Psoas muscle (tissue), 7 donors: ENCODE measurements at regions not wholly inside any gene's neighbourhood (a gene's known extent, or its start where the extent isn't known, plus 50 kb on each side); places are given as distances from the start of the nearest gene placed in this dataset.

Experiments used
- ATAC-seq, 4 donors: fragments of 200-7000 bp; cut with Tn5 transposase; one replicate each; pipeline ENCODE4 v1.9.1; 2020; ENCODE audit warnings: moderate library complexity in 3 of 4, mild to moderate bottlenecking in 2 of 4
- DNase-seq, 2 donors: peaks; one replicate each; pipeline ENCODE4 v3.0.0-alpha.2; 2020
- H3K27ac ChIP-seq: fragments of 200-600 bp; one replicate; pipeline ENCODE4 v1.8.0; 2022
- H3K27me3 ChIP-seq, 3 donors: fragments of 200-600 bp in 1 of 3; one replicate each; pipeline versions ENCODE4 v1.6.1 to v1.8.0; 2013 to 2022; ENCODE audit warnings: low read length in 2 of 3, mild to moderate bottlenecking in 2 of 3, moderate library complexity in 1 of 3; ENCODE audit not compliant: insufficient read depth in 3 of 3
- H3K36me3 ChIP-seq, 2 donors: fragments of 200-600 bp in 1 of 2; one replicate each; pipeline versions ENCODE4 v1.6.1 to v1.8.0; 2013 to 2022; ENCODE audit warnings: low read depth in 1 of 2, mild to moderate bottlenecking in 1 of 2, moderate library complexity in 1 of 2; ENCODE audit not compliant: insufficient read depth in 1 of 2
- H3K4me1 ChIP-seq: fragments of 200-600 bp; one replicate; pipeline ENCODE4 v1.8.0; 2022
- H3K4me3 ChIP-seq: fragments of 200-600 bp; one replicate; pipeline ENCODE4 v1.8.0; 2022; ENCODE audit warnings: mild to moderate bottlenecking
- H3K9me3 ChIP-seq: fragments of 200-600 bp; one replicate; pipeline ENCODE4 v1.8.0; 2022
- WGBS, 3 donors: extraction: QIAGEN DNeasy Blood & Tissue Kit; methylation state at CpG; one replicate each; pipeline versions ENCODE4 v1.1.6 to v1.1.7; 2013; 5-methylcytosine and 5-hydroxymethylcytosine counted together
- intact Hi-C, 2 donors: fragments of 100-400 bp; cut with DNase I; formaldehyde crosslinking; loops; one replicate each; pipeline versions ENCODE4 v1.11.0 to v1.14.2; 2022
- TF ChIP-seq, protein P1 (sequence below): fragments of 200-600 bp; IDR thresholded peaks from one replicate; pipeline ENCODE4 v1.8.0; 2022; ENCODE audit warnings: antibody characterized with exemption
- donor health status: healthy with polysubstance abuse.
- donor health status: DM: no; HTN: no; CAD: no; lungs with moderate emphysema.
- donor health status: Bipolar disorder and iron deficiency.
- donor health status: healthy.
- donor health status: DM: yes; HTN: yes; CAD: no.
- donor health status: DM: no; HTN: no; CAD: no.
- donor health status: DM: yes; HTN: yes; CAD: no.

GRCh38 chr2:6203291-6203959, 511.2 kb downstream of the SOX11 start:
- no peak overlapping the region for H3K4me3 ChIP-seq
- intact Hi-C loops, result no loop called here
- no peak for ATAC-seq
- no peak overlapping the region for H3K27ac ChIP-seq
- 82 to 85% (median 82%) methylated on average over 5 of the region's 5 CpGs for WGBS, 3 donors
- no peaks in the 10 kb centered on the region for H3K4me1 ChIP-seq
- no peaks in the 10 kb centered on the region for H3K27me3 ChIP-seq
- peaks cover 2% of the 10 kb centered on the region for H3K9me3 ChIP-seq
- TF ChIP-seq, protein P1, sequence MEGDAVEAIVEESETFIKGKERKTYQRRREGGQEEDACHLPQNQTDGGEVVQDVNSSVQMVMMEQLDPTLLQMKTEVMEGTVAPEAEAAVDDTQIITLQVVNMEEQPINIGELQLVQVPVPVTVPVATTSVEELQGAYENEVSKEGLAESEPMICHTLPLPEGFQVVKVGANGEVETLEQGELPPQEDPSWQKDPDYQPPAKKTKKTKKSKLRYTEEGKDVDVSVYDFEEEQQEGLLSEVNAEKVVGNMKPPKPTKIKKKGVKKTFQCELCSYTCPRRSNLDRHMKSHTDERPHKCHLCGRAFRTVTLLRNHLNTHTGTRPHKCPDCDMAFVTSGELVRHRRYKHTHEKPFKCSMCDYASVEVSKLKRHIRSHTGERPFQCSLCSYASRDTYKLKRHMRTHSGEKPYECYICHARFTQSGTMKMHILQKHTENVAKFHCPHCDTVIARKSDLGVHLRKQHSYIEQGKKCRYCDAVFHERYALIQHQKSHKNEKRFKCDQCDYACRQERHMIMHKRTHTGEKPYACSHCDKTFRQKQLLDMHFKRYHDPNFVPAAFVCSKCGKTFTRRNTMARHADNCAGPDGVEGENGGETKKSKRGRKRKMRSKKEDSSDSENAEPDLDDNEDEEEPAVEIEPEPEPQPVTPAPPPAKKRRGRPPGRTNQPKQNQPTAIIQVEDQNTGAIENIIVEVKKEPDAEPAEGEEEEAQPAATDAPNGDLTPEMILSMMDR, result no peak
- no peak for DNase-seq
- H3K36me3 ChIP-seq, result no peaks in the 10 kb centered on the region

GRCh38 chr2:6206882-6207281, 514.7 kb downstream of the SOX11 start:
- Histone ChIP-seq H3K27me3 (peaks cover 0 to under 1% (median 0%) of the 10 kb centered on the region in 3 donors), H3K9me3 (no peaks in the 10 kb centered on the region), H3K27ac (no peak overlapping the region), H3K4me1 (no peaks in the 10 kb centered on the region), H3K4me3 (no peak overlapping the region), H3K36me3 (no peaks in the 10 kb centered on the region)
- DNase-seq, result no peak
- intact Hi-C loops, result no loop called here
- ATAC-seq, result no peak
- 62 to 66% (median 66%) methylated on average over 8 of the region's 8 CpGs for WGBS, 3 donors
- TF ChIP-seq, protein P1, result no peak

GRCh38 chr2:6211236-6211635, 519.1 kb downstream of the SOX11 start:
- no peak for DNase-seq
- intact Hi-C loops, result no loop called here
- 38 to 79% (median 62%) methylated on average over 1 of the region's 1 CpG for WGBS, 3 donors
- H3K27me3 ChIP-seq, result peaks cover 0 to 3% (median 0%) of the 10 kb centered on the region in 3 donors
- H3K36me3 ChIP-seq, result no peaks in the 10 kb centered on the region
- TF ChIP-seq, protein P1, result no peak
- H3K4me3 ChIP-seq, result no peak overlapping the region
- no peak overlapping the region for H3K27ac ChIP-seq
- no peaks in the 10 kb centered on the region for H3K4me1 ChIP-seq
- no peak for ATAC-seq
- H3K9me3 ChIP-seq, result no peaks in the 10 kb centered on the region

- peaks cover 0 to 3% (median 0%) of the 10 kb centered on the region in 3 donors for H3K27me3 ChIP-seq
- H3K36me3 ChIP-seq, result no peaks in the 10 kb centered on the region
- no peak for DNase-seq
- no peak overlapping the region for H3K4me3 ChIP-seq
- intact Hi-C loops, result no loop called here
- 42 to 49% (median 45%) methylated on average over 6 of the region's 6 CpGs for WGBS, 3 donors
- no peaks in the 10 kb centered on the region for H3K4me1 ChIP-seq
- TF ChIP-seq, protein P1, result no peak
- H3K27ac ChIP-seq, result no peak overlapping the region
- H3K9me3 ChIP-seq, result no peaks in the 10 kb centered on the region
- ATAC-seq, result no peak
These were observed 520.3 kb downstream of the SOX11 start for GRCh38 chr2:6212491-6212890.
